ENCODE measurements at regions not wholly inside any gene's neighbourhood (a gene's known extent, or its start where the extent isn't known, plus 50 kb on each side); places are given as distances from the start of the nearest gene placed in this dataset.
"Not testable (repeated sequence)": the region's sequence is repeated elsewhere in the genome, so short reads cannot be mapped to it uniquely, and the experiment has no call there.

DNA sequence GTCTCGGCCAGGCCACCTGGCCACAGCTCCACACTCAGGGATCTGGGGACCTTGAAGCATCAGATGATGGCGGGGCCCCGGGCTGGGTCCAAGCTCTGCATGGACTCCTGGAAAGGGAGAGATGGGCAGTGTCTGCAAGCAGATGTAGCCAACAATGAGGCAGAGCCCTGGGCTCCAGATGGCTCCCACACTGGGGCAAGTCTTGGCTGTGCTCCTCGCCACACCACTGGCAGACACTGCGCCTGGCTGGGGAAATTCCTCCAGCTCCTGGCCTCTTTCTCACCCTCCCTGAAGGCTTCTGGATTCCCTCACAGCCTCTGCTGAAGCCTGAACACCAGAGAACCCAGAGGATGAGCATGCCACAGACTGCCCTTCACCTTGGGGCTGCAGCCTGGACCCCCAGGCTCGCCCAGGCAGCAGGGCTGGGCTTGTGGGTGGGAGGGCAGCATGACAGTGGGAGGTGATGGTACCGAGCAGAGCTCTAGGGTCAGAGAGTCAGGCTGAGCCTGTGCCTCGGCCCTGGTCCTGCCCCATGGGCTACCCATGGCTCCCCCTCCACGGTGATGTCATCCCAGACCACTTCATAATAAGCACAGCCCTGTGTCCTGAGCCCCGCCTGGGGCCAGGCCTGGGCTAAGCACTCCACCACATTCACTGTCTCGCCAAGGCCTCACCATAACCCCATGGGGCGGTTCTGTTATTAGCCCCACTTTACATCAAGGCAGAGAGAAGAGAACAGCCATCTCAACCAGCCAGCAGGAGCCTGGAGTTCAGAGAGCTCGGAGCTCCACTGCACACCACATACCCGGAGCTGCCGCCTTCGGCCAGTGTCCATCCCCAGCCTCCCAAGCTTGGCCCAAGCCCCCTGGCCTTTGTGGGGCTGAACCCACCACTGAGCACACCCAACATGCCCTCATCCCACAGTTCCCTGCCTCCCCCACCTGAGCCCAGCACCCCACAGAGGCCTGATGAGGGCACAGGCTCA, 62.2 kb upstream of the ADAMTS2 start:
- H3K36me3 ChIP-seq (ENCODE audit: insufficient read depth, low read length) = no peaks in the 10 kb centered on the region
- H3K27me3 ChIP-seq (ENCODE audit: insufficient read depth, low read length) = no peaks in the 10 kb centered on the region
- H3K4me1 ChIP-seq (ENCODE audit: control insufficient read depth, insufficient read depth, low read length, unreplicated experiment) = no peaks in the 10 kb centered on the region
- H3K27ac ChIP-seq (ENCODE audit: low read depth, low read length) = no peak overlapping the region
- no peaks in the 10 kb centered on the region for H3K79me2 ChIP-seq (ENCODE audit: control insufficient read depth, insufficient read depth, low read length, unreplicated experiment)
- H3K4me3 ChIP-seq (ENCODE audit: low read depth, low read length) = no peak overlapping the region
- no peak overlapping the region for H2AFZ ChIP-seq (ENCODE audit: low read length, unreplicated experiment)

GRCh38 chr5:179406031-179406961, 61.0 kb upstream of the ADAMTS2 start:
- Histone ChIP-seq H3K27ac (ENCODE audit: low read depth, low read length) (no peak overlapping the region), H3K79me2 (ENCODE audit: control insufficient read depth, insufficient read depth, low read length, unreplicated experiment) (no peaks in the 10 kb centered on the region), H3K4me3 (ENCODE audit: low read depth, low read length) (no peak overlapping the region), H2AFZ (ENCODE audit: low read length, unreplicated experiment) (no peak overlapping the region), H3K27me3 (ENCODE audit: insufficient read depth, low read length) (no peaks in the 10 kb centered on the region), H3K4me1 (ENCODE audit: control insufficient read depth, insufficient read depth, low read length, unreplicated experiment) (no peaks in the 10 kb centered on the region), H3K36me3 (ENCODE audit: insufficient read depth, low read length) (no peaks in the 10 kb centered on the region)

- Histone ChIP-seq H3K4me1 (ENCODE audit: control insufficient read depth, insufficient read depth, low read length, unreplicated experiment) (no peaks in the 10 kb centered on the region), H3K27ac (ENCODE audit: low read depth, low read length) (no peak overlapping the region), H3K4me3 (ENCODE audit: low read depth, low read length) (no peak overlapping the region), H3K36me3 (ENCODE audit: insufficient read depth, low read length) (no peaks in the 10 kb centered on the region), H3K79me2 (ENCODE audit: control insufficient read depth, insufficient read depth, low read length, unreplicated experiment) (no peaks in the 10 kb centered on the region), H3K27me3 (ENCODE audit: insufficient read depth, low read length) (no peaks in the 10 kb centered on the region), H2AFZ (ENCODE audit: low read length, unreplicated experiment) (no peak overlapping the region)
These were observed 60.3 kb upstream of the ADAMTS2 start for GRCh38 chr5:179405426-179406030.

DNA sequence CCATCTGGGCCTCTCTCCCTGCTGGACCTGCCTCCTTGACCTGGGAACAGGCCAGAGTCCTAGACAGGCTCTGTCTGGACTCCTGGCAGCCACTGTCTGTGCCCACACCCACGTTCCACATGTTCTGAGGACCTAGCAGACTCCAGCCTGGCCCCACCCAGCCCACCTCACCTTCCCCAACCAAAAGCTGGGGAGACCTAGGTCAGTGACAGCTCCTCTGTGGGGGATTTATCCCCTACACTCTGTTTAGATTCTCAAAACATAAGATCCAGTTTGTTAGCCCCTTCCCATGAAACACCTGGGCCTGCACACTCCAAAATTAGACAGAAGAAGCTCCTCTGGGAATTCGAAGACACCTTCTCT, 59.8 kb upstream of the ADAMTS2 start:
- Histone ChIP-seq H3K79me2 (ENCODE audit: control insufficient read depth, insufficient read depth, low read length, unreplicated experiment) (no peaks in the 10 kb centered on the region), H3K36me3 (ENCODE audit: insufficient read depth, low read length) (no peaks in the 10 kb centered on the region), H2AFZ (ENCODE audit: low read length, unreplicated experiment) (no peak overlapping the region)

DNA sequence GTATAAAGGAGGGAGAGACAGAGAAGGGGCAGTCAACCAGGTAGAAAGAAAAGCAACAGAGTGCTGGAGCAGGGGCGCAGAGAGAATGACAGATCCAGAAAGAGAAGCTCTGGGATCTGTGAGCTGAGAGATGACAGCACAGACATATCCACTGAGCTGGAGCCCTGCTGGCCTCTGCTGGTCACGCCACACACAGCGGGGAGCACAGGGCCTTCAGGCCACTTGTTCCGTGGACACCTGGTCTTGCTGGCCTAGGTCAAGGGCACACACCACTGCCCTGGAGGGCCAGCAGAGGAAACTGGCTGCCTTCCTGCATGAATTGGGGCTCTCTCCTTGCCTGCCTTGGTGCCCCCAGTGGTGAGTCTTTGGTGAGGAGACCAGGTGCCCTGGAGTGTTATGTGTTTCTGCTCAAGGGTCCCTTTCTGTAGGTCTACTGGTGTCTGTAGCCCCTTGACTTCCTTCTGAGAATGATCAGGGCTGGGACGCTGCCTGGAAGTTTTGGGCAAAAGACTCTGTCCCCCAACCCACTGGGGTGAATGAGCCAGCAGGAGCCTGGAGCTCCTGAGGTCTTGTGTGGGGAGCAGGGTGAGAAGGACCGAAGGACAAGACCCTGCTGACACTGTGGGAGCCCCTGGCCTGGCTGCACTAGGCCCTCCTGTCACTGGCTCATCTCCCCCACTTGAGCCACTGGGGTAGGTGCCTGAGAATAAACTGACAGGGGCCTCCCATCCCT, 59.2 kb upstream of the ADAMTS2 start:
- Histone ChIP-seq H3K36me3 (ENCODE audit: insufficient read depth, low read length) (no peaks in the 10 kb centered on the region), H3K79me2 (ENCODE audit: control insufficient read depth, insufficient read depth, low read length, unreplicated experiment) (no peaks in the 10 kb centered on the region), H3K27me3 (ENCODE audit: insufficient read depth, low read length) (no peaks in the 10 kb centered on the region), H3K4me3 (ENCODE audit: low read depth, low read length) (no peak overlapping the region), H3K4me1 (ENCODE audit: control insufficient read depth, insufficient read depth, low read length, unreplicated experiment) (no peaks in the 10 kb centered on the region), H2AFZ (ENCODE audit: low read length, unreplicated experiment) (no peak overlapping the region), H3K27ac (ENCODE audit: low read depth, low read length) (no peak overlapping the region)

More for the DNA sequence above, 59.8 kb upstream of the ADAMTS2 start:
- Histone ChIP-seq H3K27me3 (ENCODE audit: insufficient read depth, low read length) (no peaks in the 10 kb centered on the region), H3K27ac (ENCODE audit: low read depth, low read length) (no peak overlapping the region), H3K4me3 (ENCODE audit: low read depth, low read length) (no peak overlapping the region), H3K4me1 (ENCODE audit: control insufficient read depth, insufficient read depth, low read length, unreplicated experiment) (no peaks in the 10 kb centered on the region)

- H2AFZ ChIP-seq (ENCODE audit: low read length, unreplicated experiment) = no peak overlapping the region
- no peaks in the 10 kb centered on the region for H3K36me3 ChIP-seq (ENCODE audit: insufficient read depth, low read length)
- H3K27ac ChIP-seq (ENCODE audit: low read depth, low read length) = no peak overlapping the region
- H3K27me3 ChIP-seq (ENCODE audit: insufficient read depth, low read length) = no peaks in the 10 kb centered on the region
- no peak overlapping the region for H3K4me3 ChIP-seq (ENCODE audit: low read depth, low read length)
- no peaks in the 10 kb centered on the region for H3K4me1 ChIP-seq (ENCODE audit: control insufficient read depth, insufficient read depth, low read length, unreplicated experiment)
- H3K79me2 ChIP-seq (ENCODE audit: control insufficient read depth, insufficient read depth, low read length, unreplicated experiment) = no peaks in the 10 kb centered on the region
These were observed 58.3 kb upstream of the ADAMTS2 start for GRCh38 chr5:179403426-179404147.

- H2AFZ ChIP-seq (ENCODE audit: low read length, unreplicated experiment); H3K4me3 ChIP-seq (ENCODE audit: low read depth, low read length); H3K27me3 ChIP-seq (ENCODE audit: insufficient read depth, low read length): not testable (repeated sequence)
These were observed 55.2 kb upstream of the ADAMTS2 start for GRCh38 chr5:179400435-179400834.

DNA sequence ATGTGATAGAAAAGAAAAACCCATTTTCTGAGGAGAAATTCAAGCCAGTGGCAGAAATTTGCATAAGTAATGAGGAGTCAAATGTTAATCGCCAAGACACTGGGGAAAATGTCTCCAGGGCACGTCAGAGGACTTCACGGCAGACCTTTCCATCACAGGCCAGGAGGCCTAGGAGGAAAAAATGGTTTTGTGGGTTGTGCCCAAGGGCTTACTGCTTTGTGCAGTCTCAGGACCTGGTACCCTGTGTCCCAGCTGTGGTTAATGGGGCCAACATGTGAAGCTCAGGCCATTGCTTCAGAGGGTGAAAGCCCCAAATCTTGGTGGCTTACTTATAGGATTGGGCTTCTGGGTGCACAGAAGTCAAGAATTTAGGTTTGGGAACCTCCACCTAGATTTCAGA, 54.8 kb upstream of the ADAMTS2 start:
- no peaks in the 10 kb centered on the region for H3K4me1 ChIP-seq (ENCODE audit: control insufficient read depth, insufficient read depth, low read length, unreplicated experiment)
- no peaks in the 10 kb centered on the region for H3K36me3 ChIP-seq (ENCODE audit: insufficient read depth, low read length)
- no peaks in the 10 kb centered on the region for H3K79me2 ChIP-seq (ENCODE audit: control insufficient read depth, insufficient read depth, low read length, unreplicated experiment)
- H3K4me3 ChIP-seq (ENCODE audit: low read depth, low read length) = no peak overlapping the region
- no peak overlapping the region for H3K27ac ChIP-seq (ENCODE audit: low read depth, low read length)
- H3K27me3 ChIP-seq (ENCODE audit: insufficient read depth, low read length) = no peaks in the 10 kb centered on the region
- H2AFZ ChIP-seq (ENCODE audit: low read length, unreplicated experiment) = no peak overlapping the region

More at GRCh38 chr5:179400435-179400834, 55.2 kb upstream of the ADAMTS2 start:
- not testable (repeated sequence) for H3K79me2 ChIP-seq (ENCODE audit: control insufficient read depth, insufficient read depth, low read length, unreplicated experiment); H3K36me3 ChIP-seq (ENCODE audit: insufficient read depth, low read length); H3K4me1 ChIP-seq (ENCODE audit: control insufficient read depth, insufficient read depth, low read length, unreplicated experiment); H3K27ac ChIP-seq (ENCODE audit: low read depth, low read length)

- not testable (repeated sequence) for H3K27ac ChIP-seq (ENCODE audit: low read depth, low read length); H3K4me1 ChIP-seq (ENCODE audit: control insufficient read depth, insufficient read depth, low read length, unreplicated experiment)
These were observed 54.1 kb upstream of the ADAMTS2 start for GRCh38 chr5:179399327-179399726.

More at GRCh38 chr5:179399327-179399726, 54.1 kb upstream of the ADAMTS2 start:
- not testable (repeated sequence) for H3K36me3 ChIP-seq (ENCODE audit: insufficient read depth, low read length); H3K27me3 ChIP-seq (ENCODE audit: insufficient read depth, low read length); H2AFZ ChIP-seq (ENCODE audit: low read length, unreplicated experiment); H3K79me2 ChIP-seq (ENCODE audit: control insufficient read depth, insufficient read depth, low read length, unreplicated experiment); H3K4me3 ChIP-seq (ENCODE audit: low read depth, low read length)

All from ACC112 (cell line).